Uterus (tissue), 2 donors: ENCODE measurements at regions not wholly inside any gene's neighbourhood (a gene's known extent, or its start where the extent isn't known, plus 50 kb on each side); places are given as distances from the start of the nearest gene placed in this dataset.

ENCODE experiments used
- CTCF ChIP-seq, 4 experiments: fragments of 200-600 bp in 2 of 4; fragments of 450-650 bp in 2 of 4; sonication (generic) in 2 of 4; IDR thresholded peaks; one replicate each; pipeline ENCODE4 v1.5.1; 2016 to 2019; ENCODE audit warnings: antibody characterized with exemption in 4 of 4, mild to moderate bottlenecking in 2 of 4, moderate library complexity in 1 of 4
- POLR2A ChIP-seq, 2 donors: fragments of 450-650 bp; IDR thresholded peaks; one replicate each; pipeline ENCODE4 v1.6.1; 2016; ENCODE audit warnings: antibody characterized with exemption in 2 of 2, mild to moderate bottlenecking in 1 of 2, moderate library complexity in 1 of 2

- TF ChIP-seq CTCF (IDR thresholded peaks at IDR 0.05) (no peak), POLR2A (IDR thresholded peaks at IDR 0.05) (no peak)
Observed at GRCh38 chr9:25078202-25078601, 532.5 kb upstream of the IZUMO3 start.
